ENCODE measurements at regions not wholly inside any gene's neighbourhood (a gene's known extent, or its start where the extent isn't known, plus 50 kb on each side); places are given as distances from the start of the nearest gene placed in this dataset.

GRCh38 chr13:103157434-103158145 is 91.4 kb upstream of the SLC10A2 start:
- DNase-seq (ENCODE audit: low read depth, low spot score), result no peak

GRCh38 chr13:103157016-103157415 is 90.8 kb upstream of the SLC10A2 start:
- no peak for DNase-seq (ENCODE audit: low read depth, low spot score)

- no peak for DNase-seq (ENCODE audit: low read depth, low spot score)
Measured at GRCh38 chr13:103156346-103156998, 90.3 kb upstream of the SLC10A2 start.

- DNase-seq (ENCODE audit: low read depth, low spot score), result no peak
Measured at GRCh38 chr13:103153466-103153865, 87.2 kb upstream of the SLC10A2 start.

GRCh38 chr13:103147961-103148360 is 81.7 kb upstream of the SLC10A2 start:
- DNase-seq (ENCODE audit: low read depth, low spot score), result no peak

- no peak for DNase-seq (ENCODE audit: low read depth, low spot score)
Measured at GRCh38 chr13:103145442-103145841, 79.2 kb upstream of the SLC10A2 start.

GRCh38 chr13:103143432-103143831 is 77.2 kb upstream of the SLC10A2 start:
- no peak for DNase-seq (ENCODE audit: low read depth, low spot score)

- no peak for DNase-seq (ENCODE audit: low read depth, low spot score)
Measured at GRCh38 chr13:103142151-103142550, 75.9 kb upstream of the SLC10A2 start.

GRCh38 chr13:103140001-103140671 is 73.9 kb upstream of the SLC10A2 start:
- peak; percentile 4 for DNase-seq (ENCODE audit: low read depth, low spot score)

GRCh38 chr13:103134271-103134670 is 68.1 kb upstream of the SLC10A2 start:
- no peak for DNase-seq (ENCODE audit: low read depth, low spot score)

GRCh38 chr13:103133556-103133955 is 67.3 kb upstream of the SLC10A2 start:
- DNase-seq (ENCODE audit: low read depth, low spot score), result no peak

- DNase-seq (ENCODE audit: low read depth, low spot score), result no peak
Measured at GRCh38 chr13:103130681-103131210, 64.5 kb upstream of the SLC10A2 start.

GRCh38 chr13:103130146-103130545 is 63.9 kb upstream of the SLC10A2 start:
- no peak for DNase-seq (ENCODE audit: low read depth, low spot score)

Data from ELF-1 (cell line).